ENCODE measurements at regions not wholly inside any gene's neighbourhood (a gene's known extent, or its start where the extent isn't known, plus 50 kb on each side); places are given as distances from the start of the nearest gene placed in this dataset.
"Not testable (repeated sequence)": the region's sequence is repeated elsewhere in the genome, so short reads cannot be mapped to it uniquely, and the experiment has no call there.

DNA sequence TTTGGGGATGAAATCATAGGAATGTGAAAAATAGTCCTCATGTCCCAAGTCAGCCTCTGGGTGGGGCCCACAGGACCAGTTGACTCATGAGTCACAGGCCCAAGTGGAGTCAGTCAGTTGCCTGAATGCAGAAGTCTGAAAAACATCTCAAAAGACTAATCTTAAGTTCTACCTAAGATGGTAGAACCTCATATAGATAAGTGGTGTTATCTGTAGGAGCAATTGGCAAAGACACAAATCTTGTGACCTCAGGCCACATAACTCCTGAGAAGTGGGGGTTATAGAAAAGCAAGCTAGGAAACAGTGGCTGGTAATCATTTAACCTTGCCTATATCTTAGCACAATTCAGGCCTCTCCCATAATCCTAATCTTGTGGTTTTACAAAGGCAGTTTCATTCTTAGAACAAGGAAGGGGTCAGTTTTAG is 257.1 kb upstream of the SPOPL start:
- DNase-seq (ENCODE audit: low spot score in 2 of 2): peak in 1 of 2 donors; percentile 20
- H3K4me3 ChIP-seq (ENCODE audit: low read depth, poor library complexity, severe bottlenecking): no peak overlapping the region
- intact Hi-C loops (cut with DNase I; ENCODE audit: low total_unique reads): no loop called here
- TF ChIP-seq CTCF (IDR thresholded peaks at IDR 0.05): no peak
- TF ChIP-seq POLR2A (IDR thresholded peaks at IDR 0.05): no peak

- intact Hi-C loops (cut with DNase I; ENCODE audit: low total_unique reads): no loop called here
- TF ChIP-seq POLR2A (IDR thresholded peaks at IDR 0.05): no peak
- no peak for TF ChIP-seq CTCF (IDR thresholded peaks at IDR 0.05)
- H3K4me3 ChIP-seq (ENCODE audit: low read depth, poor library complexity, severe bottlenecking): no peak overlapping the region
- no peak for DNase-seq (ENCODE audit: low spot score in 2 of 2)
Observed at GRCh38 chr2:138245310-138245709, 256.3 kb upstream of the SPOPL start.

DNA sequence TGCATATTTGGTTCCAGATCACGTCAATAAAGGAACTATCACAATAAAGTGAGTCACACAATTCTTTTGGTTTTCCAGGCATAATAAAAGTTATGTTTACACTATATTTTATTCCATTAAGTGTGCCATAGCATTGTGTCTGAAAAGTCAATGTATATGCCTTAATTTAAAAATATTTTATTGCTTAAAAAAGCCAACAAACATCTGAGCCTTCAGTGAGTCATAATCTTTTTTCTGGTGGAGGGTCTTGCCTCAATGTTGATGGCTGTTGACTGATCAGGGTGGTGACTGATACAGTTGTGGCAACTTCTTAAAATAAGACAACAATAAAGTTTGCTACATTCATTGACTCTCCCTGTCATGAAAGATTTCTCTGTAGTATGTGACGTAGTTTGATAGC is 254.3 kb upstream of the SPOPL start:
- intact Hi-C loops (cut with DNase I; ENCODE audit: low total_unique reads): no loop called here
- no peak overlapping the region for H3K4me3 ChIP-seq (ENCODE audit: low read depth, poor library complexity, severe bottlenecking)
- no peak for DNase-seq (ENCODE audit: low spot score in 2 of 2)
- WGBS, 2 donors: 37 to 89% methylated on average over 2 of the region's 2 CpGs
- no peak for TF ChIP-seq POLR2A (IDR thresholded peaks at IDR 0.05)
- no peak for TF ChIP-seq CTCF (IDR thresholded peaks at IDR 0.05)

GRCh38 chr2:138249207-138249606 is 252.4 kb upstream of the SPOPL start:
- no peak for TF ChIP-seq POLR2A (IDR thresholded peaks at IDR 0.05)
- no peak for TF ChIP-seq CTCF (IDR thresholded peaks at IDR 0.05)
- intact Hi-C loops (cut with DNase I; ENCODE audit: low total_unique reads): no loop called here
- no peak overlapping the region for H3K4me3 ChIP-seq (ENCODE audit: low read depth, poor library complexity, severe bottlenecking)
- no peak for DNase-seq (ENCODE audit: low spot score in 2 of 2)

DNA sequence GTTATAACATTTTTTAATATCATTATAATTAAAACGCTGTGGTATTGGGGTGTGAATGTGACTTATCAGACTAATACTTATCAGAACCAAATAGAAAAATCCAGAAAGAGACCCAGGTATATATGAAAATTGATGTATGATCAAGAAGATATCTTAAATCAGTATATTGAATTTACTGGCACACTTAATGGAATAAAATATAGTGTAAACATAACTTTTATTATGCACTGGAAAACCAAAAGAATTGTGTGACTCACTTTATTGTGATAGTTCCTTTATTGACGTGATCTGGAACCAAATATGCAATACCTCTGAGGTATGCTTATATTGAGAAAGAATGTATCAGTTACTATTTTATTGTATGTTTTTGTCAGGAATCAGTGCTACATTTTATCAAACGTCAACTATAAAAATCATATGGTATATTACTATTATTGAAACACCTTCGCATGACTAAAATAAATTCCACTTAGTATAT is 250.7 kb upstream of the SPOPL start:
- intact Hi-C loops (cut with DNase I; ENCODE audit: low total_unique reads); DNase-seq (ENCODE audit: low spot score in 2 of 2); H3K4me3 ChIP-seq (ENCODE audit: low read depth, poor library complexity, severe bottlenecking): not testable (repeated sequence)
- 68 to 72% methylated on average over 3 to 4 of the region's 4 CpGs for WGBS, 2 donors

DNA sequence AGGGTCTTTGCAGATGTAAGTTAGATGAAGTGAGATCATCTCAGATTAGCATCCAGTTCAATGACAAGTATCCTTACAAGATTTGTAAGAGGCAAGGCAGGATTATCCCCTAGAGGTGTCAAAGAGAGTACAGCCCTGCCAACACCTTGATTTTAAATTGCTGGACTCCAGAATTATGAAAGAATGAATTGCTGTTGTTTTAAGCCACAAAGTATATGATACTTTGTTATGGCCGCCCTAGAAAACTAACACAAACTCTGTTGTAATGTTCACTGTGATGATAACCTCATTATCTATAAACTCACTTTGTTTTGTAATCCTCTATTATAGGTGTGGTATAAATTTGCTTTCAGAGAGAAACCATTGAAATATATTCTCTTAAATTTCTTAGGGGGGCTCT is 249.0 kb upstream of the SPOPL start:
- WGBS, 2 donors: 90 to 98% methylated on average over 1 of the region's 1 CpG
- TF ChIP-seq CTCF (IDR thresholded peaks at IDR 0.05) (no peak), POLR2A (IDR thresholded peaks at IDR 0.05) (no peak)
- DNase-seq (ENCODE audit: low spot score in 2 of 2): no peak
- H3K4me3 ChIP-seq (ENCODE audit: low read depth, poor library complexity, severe bottlenecking): no peak overlapping the region
- intact Hi-C loops (cut with DNase I; ENCODE audit: low total_unique reads): no loop called here

Data from lower leg skin (tissue), 4 donors.